Tibial nerve (tissue), 4 donors: ENCODE measurements at regions not wholly inside any gene's neighbourhood (a gene's known extent, or its start where the extent isn't known, plus 50 kb on each side); places are given as distances from the start of the nearest gene placed in this dataset.

Experiments
- EP300 ChIP-seq, 2 donors: sonication (generic); formaldehyde crosslinking; IDR thresholded peaks; one replicate each; pipeline ENCODE4 v1.6.1; 2017; ENCODE audit warnings: antibody characterized with exemption in 2 of 2, mild to moderate bottlenecking in 1 of 2
- POLR2A ChIP-seq, 2 donors: fragments of 450-650 bp; IDR thresholded peaks; one replicate each; pipeline ENCODE4 v1.6.1; 2017; ENCODE audit warnings: antibody characterized with exemption in 2 of 2, mild to moderate bottlenecking in 2 of 2, moderate library complexity in 2 of 2
- TF ChIP-seq, protein P1 (sequence below), 5 experiments: fragments of 200-600 bp in 3 of 5; fragments of 450-650 bp in 2 of 5; sonication (generic) in 3 of 5; IDR thresholded peaks; one replicate each; pipeline ENCODE4 v1.5.1; 2016 to 2019; ENCODE audit warnings: antibody characterized with exemption in 5 of 5, mild to moderate bottlenecking in 3 of 5, moderate library complexity in 2 of 5

GRCh38 chr5:9739135-9739534 lies 109.0 kb upstream of the TAS2R1 start:
- TF ChIP-seq, protein P1, sequence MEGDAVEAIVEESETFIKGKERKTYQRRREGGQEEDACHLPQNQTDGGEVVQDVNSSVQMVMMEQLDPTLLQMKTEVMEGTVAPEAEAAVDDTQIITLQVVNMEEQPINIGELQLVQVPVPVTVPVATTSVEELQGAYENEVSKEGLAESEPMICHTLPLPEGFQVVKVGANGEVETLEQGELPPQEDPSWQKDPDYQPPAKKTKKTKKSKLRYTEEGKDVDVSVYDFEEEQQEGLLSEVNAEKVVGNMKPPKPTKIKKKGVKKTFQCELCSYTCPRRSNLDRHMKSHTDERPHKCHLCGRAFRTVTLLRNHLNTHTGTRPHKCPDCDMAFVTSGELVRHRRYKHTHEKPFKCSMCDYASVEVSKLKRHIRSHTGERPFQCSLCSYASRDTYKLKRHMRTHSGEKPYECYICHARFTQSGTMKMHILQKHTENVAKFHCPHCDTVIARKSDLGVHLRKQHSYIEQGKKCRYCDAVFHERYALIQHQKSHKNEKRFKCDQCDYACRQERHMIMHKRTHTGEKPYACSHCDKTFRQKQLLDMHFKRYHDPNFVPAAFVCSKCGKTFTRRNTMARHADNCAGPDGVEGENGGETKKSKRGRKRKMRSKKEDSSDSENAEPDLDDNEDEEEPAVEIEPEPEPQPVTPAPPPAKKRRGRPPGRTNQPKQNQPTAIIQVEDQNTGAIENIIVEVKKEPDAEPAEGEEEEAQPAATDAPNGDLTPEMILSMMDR (IDR thresholded peaks at IDR 0.05) = no peak
- TF ChIP-seq POLR2A (IDR thresholded peaks at IDR 0.05) (no peak), EP300 (IDR thresholded peaks at IDR 0.05) (no peak)
